HuH-7 (cell line): ENCODE measurements at regions not wholly inside any gene's neighbourhood (a gene's known extent, or its start where the extent isn't known, plus 50 kb on each side); places are given as distances from the start of the nearest gene placed in this dataset.

Source experiments
- DNase-seq: peaks from one replicate; pipeline ENCODE4 v3.0.0; 2011; ENCODE audit warnings: low spot score

DNA sequence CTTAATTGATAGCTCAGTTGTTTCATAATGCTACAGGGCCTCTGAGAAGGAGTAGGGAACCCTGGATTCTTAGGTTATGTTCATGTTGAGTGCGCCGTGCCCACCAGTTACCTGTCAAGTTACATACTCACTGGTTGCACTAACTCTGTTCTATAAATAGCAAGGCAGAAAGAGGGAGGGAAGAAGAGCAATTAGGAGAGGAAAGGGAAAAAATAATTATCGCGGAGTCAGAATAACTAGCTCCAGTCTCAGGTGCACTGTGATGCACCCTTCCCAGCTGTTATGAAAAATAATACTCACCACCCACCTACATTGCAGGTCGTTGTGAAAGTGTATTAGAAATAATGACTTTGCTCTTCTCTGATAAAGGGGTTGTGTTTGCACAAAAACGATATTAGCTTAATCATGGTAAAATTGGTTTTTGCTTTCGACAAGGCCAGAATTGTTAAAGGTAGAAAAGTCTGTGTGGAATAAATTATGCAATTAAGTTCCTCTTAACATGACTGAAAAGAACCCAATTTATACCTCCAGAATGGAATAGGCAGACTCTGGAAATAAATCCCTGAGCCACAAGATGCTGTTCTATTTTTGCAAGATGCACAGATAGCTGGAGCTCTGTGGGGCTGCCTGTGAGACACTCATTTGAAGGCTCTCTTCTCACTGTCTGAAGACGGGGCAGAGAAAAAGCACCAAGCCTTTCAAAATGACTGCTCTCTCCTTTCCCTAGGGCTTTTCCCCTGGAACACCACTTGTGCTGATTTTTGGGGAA lies 137.6 kb upstream of the PITRM1 start:
- DNase-seq = no peak

- DNase-seq = no peak
Measured at GRCh38 chr10:3306050-3306449, 133.5 kb upstream of the PITRM1 start.

- no peak for DNase-seq
Measured at GRCh38 chr10:3295582-3296151, 123.1 kb upstream of the PITRM1 start.

DNA sequence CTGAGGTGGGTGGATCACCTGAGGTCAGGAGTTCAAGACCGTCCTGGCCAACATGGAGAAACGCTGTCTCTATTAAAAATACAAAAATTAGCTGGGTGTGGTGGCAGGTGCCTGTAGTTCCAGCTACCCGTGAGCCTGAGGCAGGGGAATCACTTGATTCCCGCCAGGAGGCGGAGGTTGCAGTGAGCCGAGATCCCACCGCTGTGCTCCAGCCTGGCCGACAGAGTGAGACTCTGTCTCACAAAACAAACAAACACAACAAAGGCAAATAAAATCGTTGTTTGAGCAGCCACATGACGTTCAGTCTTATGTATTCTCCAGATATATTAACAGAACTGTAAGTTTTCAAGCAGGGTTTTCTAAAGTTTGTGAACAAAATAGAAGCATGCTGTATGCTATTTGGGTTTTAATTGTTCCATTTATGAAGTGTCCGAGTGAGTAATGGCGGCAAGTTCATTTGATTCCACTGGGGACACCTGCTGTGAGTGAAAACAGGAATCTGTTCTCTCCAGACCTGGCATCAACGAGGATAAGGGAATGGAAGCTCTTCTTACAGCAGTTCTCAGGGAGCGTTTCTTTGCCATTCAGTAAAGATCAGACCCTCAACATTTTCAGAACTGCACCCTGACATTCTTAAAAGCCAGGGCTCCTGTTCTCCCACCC lies 122.5 kb upstream of the PITRM1 start:
- DNase-seq = no peak

- no peak for DNase-seq
Measured at GRCh38 chr10:3293581-3294431, 121.2 kb upstream of the PITRM1 start.

DNA sequence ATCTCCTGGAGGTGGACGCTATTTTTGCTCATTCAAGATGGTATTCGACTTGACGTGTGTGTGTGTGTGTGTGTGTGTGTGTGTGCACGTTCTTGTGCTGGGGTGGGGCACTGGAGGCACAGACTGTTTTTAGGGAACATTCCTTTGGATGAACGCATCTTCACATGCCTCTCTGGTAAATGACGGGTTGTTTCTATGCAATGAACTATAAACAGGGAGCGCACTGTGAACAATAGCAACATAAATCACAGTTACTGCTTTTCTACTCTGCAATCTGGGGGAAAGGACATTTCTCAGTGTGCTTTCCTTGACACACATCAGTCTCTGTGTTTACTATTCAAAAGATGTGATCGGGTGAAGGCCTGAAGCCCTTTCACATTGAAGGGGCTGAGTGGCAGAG lies 120.1 kb upstream of the PITRM1 start:
- no peak for DNase-seq

DNA sequence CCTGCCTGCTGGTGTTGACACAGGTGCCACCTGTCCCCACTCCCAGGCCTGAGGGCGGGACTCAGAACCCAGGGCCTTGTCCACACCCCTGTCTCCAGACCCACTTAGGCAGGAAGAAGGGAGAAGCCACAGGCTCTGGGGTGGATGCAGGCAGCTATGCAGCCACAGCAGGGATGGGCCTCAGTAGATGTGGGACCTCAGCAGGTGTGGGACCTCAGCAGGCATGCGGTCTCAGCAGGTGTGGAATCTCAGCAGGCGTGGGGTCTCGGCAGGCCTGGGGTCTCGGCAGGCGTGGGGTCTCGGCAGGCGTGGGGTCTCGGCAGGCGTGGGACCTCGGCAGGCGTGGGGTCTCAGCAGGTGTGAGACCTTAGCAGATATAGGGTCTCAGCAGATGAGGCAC lies 118.0 kb upstream of the PITRM1 start:
- no peak for DNase-seq

- DNase-seq = no peak
Measured at GRCh38 chr10:3287572-3288445, 115.2 kb upstream of the PITRM1 start.

DNA sequence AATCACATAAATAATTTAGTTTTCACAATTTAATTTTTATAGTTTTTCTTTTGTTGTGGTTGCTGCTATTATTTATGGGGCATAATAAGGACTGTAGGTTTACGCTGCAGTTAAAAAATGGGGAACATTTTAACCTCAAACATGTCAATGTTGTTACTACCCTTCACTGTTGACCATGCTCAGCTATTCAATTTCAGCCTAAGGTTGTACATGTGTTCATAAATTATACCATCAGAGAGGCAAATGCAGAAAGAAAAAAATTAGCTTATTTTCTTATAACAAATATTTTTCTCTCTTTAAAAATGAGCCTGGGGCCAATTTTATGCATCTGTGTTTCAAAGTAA lies 110.1 kb upstream of the PITRM1 start:
- DNase-seq = no peak

DNA sequence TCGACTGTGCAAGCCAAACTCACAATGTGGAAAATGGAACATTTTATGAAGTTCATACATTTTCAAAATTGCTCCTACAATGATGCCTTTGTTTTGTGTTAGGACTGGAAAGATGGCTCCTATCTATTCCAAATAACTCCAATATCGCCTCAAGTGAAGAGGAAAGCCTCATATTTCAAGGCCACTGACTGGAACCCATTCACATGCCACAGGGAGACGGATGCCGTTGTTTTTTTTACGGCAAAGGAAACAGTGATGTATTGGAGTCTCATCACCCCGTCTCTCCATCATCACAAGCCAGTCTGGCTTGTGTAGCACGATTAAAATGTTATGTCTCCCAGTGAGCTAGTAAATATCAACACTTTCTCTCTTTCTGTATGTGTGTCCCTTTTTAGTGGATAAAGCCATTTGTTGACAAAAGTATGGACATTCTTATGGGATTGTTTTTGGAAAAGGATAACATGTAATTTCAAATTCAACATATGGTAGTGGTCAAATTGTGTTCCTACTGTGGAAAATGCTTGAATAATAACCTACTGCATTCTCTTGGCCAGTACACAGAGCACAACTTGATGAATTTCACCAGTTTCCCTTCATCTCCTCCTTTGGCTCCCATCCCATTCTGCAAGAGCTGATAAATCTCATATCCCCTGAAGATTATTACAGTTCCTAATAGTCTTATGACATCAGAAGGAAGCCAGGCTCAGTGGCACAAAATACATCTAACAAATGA lies 109.5 kb upstream of the PITRM1 start:
- DNase-seq = no peak

- DNase-seq = no peak
Measured at GRCh38 chr10:3278771-3279170, 106.2 kb upstream of the PITRM1 start.

GRCh38 chr10:3277566-3277965 lies 105.0 kb upstream of the PITRM1 start:
- DNase-seq = no peak

GRCh38 chr10:3274414-3274813 lies 101.8 kb upstream of the PITRM1 start:
- DNase-seq = no peak

DNA sequence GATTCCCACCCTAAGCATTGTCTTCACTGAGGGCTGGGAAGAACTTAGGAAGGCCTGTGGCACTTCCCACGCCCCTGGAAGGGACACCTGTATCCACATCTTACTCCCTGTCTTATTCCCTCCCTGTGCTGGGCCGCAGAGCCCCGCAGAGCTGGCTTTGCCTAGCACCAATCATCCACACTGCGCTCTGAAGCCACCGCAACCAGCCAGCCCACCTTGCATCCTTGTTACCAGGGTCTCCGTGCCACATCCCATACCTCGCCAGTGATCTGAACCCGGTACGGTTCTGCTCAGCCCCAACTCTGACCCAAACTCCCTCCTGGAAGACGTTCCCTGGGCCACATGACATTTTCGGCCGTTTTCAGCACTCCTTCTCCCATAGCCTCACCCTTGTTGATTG lies 101.4 kb upstream of the PITRM1 start:
- DNase-seq = no peak

- DNase-seq = no peak
Measured at GRCh38 chr10:3272300-3272699, 99.7 kb upstream of the PITRM1 start.

GRCh38 chr10:3271354-3272115 lies 99.0 kb upstream of the PITRM1 start:
- no peak for DNase-seq

DNA sequence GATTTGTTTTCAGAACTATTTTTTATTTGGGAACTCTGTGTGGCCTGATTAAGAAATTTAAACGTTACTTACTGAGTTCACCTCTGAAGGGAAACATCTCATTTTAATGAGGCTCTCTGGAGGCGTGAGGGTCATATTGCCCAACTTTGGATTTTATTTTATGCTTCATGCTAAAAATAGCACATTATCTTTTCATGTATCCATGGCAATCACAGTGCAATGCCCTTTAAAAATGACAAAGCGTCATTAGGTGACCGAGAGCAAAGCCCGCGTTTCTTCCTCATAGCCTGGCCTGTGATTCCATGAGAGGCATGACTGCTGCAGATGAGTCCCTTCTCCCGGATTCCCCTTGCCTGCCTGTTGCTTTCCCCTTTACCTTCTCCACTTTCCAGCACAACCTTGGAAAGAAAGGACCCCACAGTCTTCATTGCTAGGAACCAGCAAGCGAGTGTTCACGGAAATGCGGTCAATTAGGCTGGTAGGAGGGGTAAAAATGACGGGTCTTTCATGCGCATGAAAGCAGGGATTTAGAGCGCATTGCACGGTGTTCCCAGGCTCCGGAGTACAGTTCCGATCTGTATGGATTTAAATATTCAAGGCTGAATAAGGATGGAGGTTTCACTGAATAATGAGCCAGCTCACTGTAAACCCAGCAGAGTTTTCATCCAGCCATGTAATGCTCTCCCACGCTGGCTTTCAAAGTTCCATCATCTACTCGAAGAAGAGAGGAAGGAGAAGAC lies 98.2 kb upstream of the PITRM1 start:
- no peak for DNase-seq

DNA sequence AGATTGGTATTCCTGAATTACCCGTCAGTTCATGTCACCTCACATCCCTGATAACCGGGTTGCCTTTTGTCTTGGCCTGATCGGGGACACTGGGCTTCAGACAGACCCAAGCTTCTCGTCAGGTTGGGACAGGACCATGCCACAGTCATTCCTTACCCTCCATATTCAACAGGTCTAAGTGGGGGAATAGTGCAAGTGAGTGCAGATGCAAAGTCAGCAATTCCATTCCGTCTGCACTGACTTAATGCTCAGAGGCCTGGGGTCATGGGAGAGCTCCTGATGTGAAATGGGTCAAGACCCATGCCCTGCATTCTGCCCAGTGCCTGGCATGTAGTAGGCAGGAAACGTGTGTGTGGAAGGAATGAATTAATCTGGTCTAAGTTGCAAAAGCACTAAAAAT lies 95.4 kb upstream of the PITRM1 start:
- no peak for DNase-seq

DNA sequence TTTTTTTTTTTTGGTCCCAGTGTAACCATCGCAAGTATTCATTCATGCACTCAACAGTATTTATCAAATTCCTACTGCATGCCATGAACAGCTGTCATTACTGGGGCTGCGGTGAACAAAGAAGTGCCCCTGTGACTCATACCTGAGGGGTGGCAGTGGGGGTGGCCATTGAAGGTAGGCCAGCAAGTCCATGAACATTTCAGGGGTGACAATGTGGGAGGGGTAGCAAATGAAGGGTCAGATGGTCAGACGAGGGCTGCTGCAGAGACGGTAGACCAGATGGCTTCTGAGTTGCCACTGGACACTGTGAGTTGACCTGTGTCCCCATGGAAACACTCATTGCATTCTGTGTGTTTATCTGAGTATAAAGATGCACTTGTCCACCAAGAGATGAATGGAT lies 92.5 kb upstream of the PITRM1 start:
- DNase-seq = no peak
